ENCODE measurements at regions not wholly inside any gene's neighbourhood (a gene's known extent, or its start where the extent isn't known, plus 50 kb on each side); places are given as distances from the start of the nearest gene placed in this dataset.

GRCh38 chr2:192657362-192657761 is 462.6 kb upstream of the TMEFF2 start (continued):
- TF ChIP-seq TAF7 (optimal IDR thresholded peaks at IDR 0.05; ENCODE audit: borderline replicate concordance, low read depth, low read length) = no peak
- no peak for TF ChIP-seq PHF8 (conservative IDR thresholded peaks at IDR 0.05; ENCODE audit: low read depth, low read length)
- TF ChIP-seq CBX5 (IDR thresholded peaks at IDR 0.05; ENCODE audit: low read depth, low read length) = no peak
- no peak for TF ChIP-seq SRF (IDR thresholded peaks at IDR 0.05; ENCODE audit: low read depth, low read length)
